Fibroblast of lung (primary cell): ENCODE measurements at regions not wholly inside any gene's neighbourhood (a gene's known extent, or its start where the extent isn't known, plus 50 kb on each side); places are given as distances from the start of the nearest gene placed in this dataset.

Source experiments
- EZH2 ChIP-seq: IDR thresholded peaks from 2 replicates; pipeline ENCODE4 v1.5.1; 2012; ENCODE audit warnings: low read length, control low read depth, mild to moderate bottlenecking; ENCODE audit errors: missing control alignments
- TF ChIP-seq, protein P1 (sequence below), 2 donors: IDR thresholded peaks in 1 of 2; conservative IDR thresholded peaks in 1 of 2; 1 replicate in 1 of 2; 2 replicates in 1 of 2; pipeline ENCODE4 v1.5.1; 2011 to 2012; ENCODE audit warnings: low read length in 2 of 2, control low read depth in 1 of 2, inconsistent platforms in 1 of 2, low read depth in 1 of 2, mild to moderate bottlenecking in 1 of 2

DNA sequence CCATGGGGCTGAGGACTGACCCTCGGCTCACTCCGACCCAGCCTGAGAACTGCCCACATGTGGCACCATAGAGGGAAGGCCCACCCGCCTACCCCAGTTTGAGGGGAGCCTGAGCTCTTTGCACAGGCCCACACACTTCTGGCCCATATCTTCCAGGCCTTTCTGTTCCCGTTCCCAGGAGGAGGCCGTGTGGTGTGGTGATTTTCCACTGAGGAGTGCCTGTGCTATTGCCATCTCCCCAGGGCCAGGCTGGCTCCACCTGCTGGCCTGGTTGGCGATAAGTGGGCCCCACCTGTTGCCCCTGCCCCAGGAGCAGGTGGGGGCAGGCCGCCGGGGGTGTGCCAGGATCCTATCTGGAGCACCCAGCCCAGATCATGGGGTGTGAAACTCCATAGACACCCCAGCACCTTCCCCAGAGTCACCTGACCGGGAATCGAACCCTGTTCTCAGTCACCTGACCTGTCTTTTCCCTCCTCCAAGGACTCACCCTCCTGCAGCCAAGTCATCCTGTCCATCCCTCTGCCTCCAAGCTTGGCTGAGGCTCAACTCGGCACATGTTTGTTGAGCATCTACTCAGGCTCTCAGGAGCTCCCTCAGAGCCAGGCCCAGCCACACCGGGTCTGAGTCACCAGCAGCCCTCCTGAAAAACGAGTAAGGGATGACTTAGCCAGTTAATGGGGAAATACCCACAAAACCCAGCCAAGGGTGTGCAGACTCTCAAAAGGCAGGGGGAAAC, 120.1 kb downstream of the CYP26B1 start:
- TF ChIP-seq, protein P1, sequence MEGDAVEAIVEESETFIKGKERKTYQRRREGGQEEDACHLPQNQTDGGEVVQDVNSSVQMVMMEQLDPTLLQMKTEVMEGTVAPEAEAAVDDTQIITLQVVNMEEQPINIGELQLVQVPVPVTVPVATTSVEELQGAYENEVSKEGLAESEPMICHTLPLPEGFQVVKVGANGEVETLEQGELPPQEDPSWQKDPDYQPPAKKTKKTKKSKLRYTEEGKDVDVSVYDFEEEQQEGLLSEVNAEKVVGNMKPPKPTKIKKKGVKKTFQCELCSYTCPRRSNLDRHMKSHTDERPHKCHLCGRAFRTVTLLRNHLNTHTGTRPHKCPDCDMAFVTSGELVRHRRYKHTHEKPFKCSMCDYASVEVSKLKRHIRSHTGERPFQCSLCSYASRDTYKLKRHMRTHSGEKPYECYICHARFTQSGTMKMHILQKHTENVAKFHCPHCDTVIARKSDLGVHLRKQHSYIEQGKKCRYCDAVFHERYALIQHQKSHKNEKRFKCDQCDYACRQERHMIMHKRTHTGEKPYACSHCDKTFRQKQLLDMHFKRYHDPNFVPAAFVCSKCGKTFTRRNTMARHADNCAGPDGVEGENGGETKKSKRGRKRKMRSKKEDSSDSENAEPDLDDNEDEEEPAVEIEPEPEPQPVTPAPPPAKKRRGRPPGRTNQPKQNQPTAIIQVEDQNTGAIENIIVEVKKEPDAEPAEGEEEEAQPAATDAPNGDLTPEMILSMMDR (conservative IDR thresholded peaks at IDR 0.05 in 1 of 2, IDR thresholded peaks at IDR 0.05 in 1 of 2; ENCODE audit: low read depth in 1 of 2, low read length in 2 of 2), result no peak
- no peak for TF ChIP-seq EZH2
